PFSK-1 (cell line): ENCODE measurements at regions not wholly inside any gene's neighbourhood (a gene's known extent, or its start where the extent isn't known, plus 50 kb on each side); places are given as distances from the start of the nearest gene placed in this dataset.

Source experiments
- FOXP2 ChIP-seq: optimal IDR thresholded peaks from 2 replicates; pipeline ENCODE3; 2011; ENCODE audit warnings: borderline replicate concordance, control low read depth, inconsistent platforms; ENCODE audit not compliant: insufficient read depth; ENCODE audit errors: extremely low read length, extremely low read depth
- POLR2AphosphoS5 ChIP-seq: IDR thresholded peaks from 2 replicates; pipeline ENCODE4 v1.6.1; 2012; ENCODE audit warnings: low read depth, mild to moderate bottlenecking, control low read depth, low read length, moderate library complexity
- SIN3A ChIP-seq: IDR thresholded peaks from 2 replicates; pipeline ENCODE4 v1.6.1; 2012; ENCODE audit warnings: mild to moderate bottlenecking, low read length, moderate library complexity, borderline replicate concordance; ENCODE audit not compliant: insufficient read depth
- TAF1 ChIP-seq: IDR thresholded peaks from 2 replicates; pipeline ENCODE4 v1.6.1; 2012; ENCODE audit warnings: low read length, control low read depth, borderline replicate concordance; ENCODE audit not compliant: insufficient read depth
- TF ChIP-seq, protein P1 (sequence below), 2 experiments: IDR thresholded peaks; 2 replicates each; pipeline versions ENCODE4 v1.6.1 to v1.8.0; 2011 to 2012; ENCODE audit warnings: low read depth in 2 of 2, low read length in 2 of 2, control low read depth in 1 of 2, inconsistent platforms in 1 of 2, mild to moderate bottlenecking in 1 of 2, moderate library complexity in 1 of 2; ENCODE audit not compliant: insufficient read depth in 1 of 2

DNA sequence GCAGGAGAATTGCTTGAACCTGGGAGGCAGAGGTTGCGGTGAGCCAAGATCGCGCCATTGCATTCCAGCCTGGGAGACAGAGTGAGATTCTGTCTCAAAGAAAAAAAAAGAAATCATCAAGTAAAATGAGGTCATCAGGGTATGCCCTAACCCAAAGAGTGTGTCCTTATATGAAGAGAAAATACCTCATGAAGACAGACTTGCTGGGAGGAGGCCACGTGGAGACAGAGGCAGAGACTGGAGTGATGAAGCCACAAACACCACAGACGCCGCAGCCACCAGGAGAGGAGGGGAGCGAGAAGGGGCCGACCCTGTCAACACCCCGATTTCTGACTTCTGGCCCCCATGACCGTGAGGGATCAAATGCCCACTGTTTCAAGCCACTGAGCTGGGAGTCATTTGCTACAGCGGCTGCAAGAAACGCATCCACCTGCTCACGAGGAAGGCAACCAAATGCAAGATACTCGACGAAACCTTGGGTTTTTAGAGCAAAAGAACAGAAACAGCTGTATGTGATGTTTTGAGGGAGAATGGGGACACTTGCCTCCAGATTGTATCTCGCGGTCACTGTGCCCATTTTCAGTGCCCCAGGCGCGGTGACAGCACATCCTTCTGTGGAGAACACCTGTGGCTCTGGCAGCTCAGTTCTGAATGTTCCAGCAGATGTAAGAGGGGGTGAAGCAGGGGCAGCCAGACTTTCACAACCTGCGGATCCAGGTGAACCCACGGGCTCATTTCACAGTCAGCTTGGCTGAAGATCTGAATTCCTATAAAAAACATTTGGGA lies 1317.2 kb downstream of the TBC1D22A start:
- TF ChIP-seq FOXP2 (no peak), SIN3A (no peak), TAF1 (no peak), POLR2AphosphoS5 (no peak)
- TF ChIP-seq, protein P1, sequence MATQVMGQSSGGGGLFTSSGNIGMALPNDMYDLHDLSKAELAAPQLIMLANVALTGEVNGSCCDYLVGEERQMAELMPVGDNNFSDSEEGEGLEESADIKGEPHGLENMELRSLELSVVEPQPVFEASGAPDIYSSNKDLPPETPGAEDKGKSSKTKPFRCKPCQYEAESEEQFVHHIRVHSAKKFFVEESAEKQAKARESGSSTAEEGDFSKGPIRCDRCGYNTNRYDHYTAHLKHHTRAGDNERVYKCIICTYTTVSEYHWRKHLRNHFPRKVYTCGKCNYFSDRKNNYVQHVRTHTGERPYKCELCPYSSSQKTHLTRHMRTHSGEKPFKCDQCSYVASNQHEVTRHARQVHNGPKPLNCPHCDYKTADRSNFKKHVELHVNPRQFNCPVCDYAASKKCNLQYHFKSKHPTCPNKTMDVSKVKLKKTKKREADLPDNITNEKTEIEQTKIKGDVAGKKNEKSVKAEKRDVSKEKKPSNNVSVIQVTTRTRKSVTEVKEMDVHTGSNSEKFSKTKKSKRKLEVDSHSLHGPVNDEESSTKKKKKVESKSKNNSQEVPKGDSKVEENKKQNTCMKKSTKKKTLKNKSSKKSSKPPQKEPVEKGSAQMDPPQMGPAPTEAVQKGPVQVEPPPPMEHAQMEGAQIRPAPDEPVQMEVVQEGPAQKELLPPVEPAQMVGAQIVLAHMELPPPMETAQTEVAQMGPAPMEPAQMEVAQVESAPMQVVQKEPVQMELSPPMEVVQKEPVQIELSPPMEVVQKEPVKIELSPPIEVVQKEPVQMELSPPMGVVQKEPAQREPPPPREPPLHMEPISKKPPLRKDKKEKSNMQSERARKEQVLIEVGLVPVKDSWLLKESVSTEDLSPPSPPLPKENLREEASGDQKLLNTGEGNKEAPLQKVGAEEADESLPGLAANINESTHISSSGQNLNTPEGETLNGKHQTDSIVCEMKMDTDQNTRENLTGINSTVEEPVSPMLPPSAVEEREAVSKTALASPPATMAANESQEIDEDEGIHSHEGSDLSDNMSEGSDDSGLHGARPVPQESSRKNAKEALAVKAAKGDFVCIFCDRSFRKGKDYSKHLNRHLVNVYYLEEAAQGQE (IDR thresholded peaks at IDR 0.05; ENCODE audit: insufficient read depth in 1 of 2, low read depth in 2 of 2, low read length in 2 of 2), result no peak

DNA sequence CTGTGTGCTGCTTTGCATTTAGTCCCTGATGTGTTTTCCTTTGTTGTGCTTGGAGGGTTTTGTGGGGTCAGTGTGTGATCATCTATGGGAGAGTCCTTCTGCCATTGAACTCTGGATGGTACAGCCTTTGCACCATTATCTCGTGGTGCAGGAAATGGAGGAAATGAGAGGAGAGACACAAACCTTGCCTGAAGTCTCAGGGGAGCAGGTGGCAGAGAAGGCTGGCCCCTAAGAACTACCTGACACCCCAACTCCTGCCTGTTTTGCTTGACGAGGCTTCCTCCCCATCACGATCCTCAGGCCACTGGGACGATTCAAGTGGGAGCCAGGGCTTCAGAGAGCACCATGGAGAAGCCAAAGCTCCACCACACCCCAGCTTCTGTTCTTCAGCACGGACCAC lies 1316.4 kb downstream of the TBC1D22A start:
- TF ChIP-seq TAF1 (no peak), FOXP2 (no peak), SIN3A (no peak), POLR2AphosphoS5 (no peak)
- TF ChIP-seq, protein P1 (IDR thresholded peaks at IDR 0.05; ENCODE audit: insufficient read depth in 1 of 2, low read depth in 2 of 2, low read length in 2 of 2), result no peak

DNA sequence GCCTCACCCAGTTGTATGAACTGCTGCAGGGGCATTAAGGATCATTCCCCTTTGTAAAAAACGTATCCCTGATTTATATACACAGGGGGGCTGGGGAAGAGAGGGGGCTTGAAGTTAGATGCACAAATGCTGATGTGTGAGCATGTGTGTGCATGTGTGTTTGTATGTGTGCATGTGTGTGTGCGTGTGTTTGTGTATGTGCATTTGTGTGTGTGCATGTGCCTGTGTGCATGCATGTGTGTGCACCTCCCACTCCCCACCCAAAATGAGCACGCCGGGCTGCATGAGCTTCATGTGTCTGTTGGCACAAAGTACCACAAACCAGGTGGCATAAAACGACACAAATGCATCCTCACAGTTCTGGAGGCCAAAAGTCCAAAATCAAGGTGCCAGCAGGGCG lies 1315.2 kb downstream of the TBC1D22A start:
- no peak for TF ChIP-seq FOXP2
- TF ChIP-seq SIN3A, result no peak
- TF ChIP-seq TAF1, result no peak
- TF ChIP-seq POLR2AphosphoS5, result no peak
- TF ChIP-seq, protein P1 (IDR thresholded peaks at IDR 0.05; ENCODE audit: insufficient read depth in 1 of 2, low read depth in 2 of 2, low read length in 2 of 2), result no peak

DNA sequence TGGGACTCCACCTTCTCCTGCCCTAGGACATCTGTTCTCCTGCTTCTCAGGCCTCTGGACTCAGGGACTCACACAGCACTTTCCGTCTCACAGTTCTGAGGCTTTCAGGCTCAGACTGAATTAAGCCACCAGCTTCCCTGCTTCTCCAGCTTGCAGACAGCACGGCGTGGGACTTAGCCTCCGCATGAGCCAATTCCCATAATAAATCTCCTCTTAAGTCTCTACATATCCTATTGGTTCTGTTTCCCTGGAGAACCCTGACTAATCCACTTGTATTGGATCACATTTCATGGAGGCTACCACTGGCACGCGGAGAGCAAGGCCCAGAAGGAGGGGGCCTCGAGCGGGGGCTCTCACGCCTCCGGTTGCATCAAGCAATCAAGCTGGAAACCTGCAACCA lies 1313.6 kb downstream of the TBC1D22A start:
- TF ChIP-seq POLR2AphosphoS5 (no peak), SIN3A (no peak), TAF1 (no peak)
- TF ChIP-seq, protein P1 (IDR thresholded peaks at IDR 0.05; ENCODE audit: insufficient read depth in 1 of 2, low read depth in 2 of 2, low read length in 2 of 2), result no peak

DNA sequence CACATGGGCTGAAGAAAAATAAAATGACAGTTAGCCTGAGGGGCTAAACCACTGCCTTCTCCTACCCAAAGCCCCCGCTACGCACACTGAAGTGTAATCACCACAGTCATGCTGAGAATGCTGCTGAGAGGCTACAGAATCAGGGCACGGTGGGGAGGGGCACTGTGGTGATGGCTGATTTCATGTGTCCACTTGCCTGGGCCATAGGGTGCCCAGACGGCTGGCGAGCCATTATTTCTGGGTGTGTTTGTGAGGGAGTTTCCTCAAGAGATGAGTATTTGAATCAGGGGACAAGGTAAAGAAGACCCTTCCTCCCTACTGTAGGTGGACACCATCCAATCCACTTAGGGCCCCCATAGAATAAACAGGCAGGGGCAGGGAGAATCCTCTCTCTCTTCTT lies 1313.2 kb downstream of the TBC1D22A start:
- no peak for TF ChIP-seq TAF1
